ENCODE measurements at regions not wholly inside any gene's neighbourhood (a gene's known extent, or its start where the extent isn't known, plus 50 kb on each side); places are given as distances from the start of the nearest gene placed in this dataset.

DNA sequence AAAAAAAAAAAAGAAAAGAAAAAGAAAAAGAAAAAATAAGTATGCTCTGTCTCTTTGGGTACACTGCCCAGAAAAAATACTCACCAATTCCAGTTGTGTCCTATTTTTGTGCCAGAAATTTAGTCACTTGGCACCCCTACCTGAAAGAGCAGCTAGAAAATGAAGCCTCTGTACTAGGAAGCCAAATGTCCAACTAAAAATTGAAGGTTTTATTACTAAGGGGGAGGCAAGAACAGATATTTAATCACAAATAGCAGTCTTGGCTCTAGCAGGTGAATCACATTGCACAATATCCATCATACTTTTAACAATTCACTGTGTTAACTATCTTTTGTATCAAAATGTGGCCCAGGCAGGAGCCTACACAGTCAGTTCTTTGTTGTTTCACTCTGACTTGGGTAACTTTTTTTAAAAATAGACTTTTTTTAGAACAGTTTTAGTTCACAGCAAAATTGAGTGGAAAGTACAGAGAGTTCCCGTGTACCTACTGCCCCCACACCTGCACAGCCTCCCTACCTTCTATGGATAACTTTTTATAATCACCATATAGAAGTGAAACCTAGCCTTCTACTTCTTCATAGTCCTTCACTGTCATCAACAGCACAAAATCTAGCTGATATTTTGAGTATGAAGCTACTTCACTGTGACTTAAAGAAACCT is 87.1 kb upstream of the ATF7IP start:
- TF ChIP-seq, protein P1, sequence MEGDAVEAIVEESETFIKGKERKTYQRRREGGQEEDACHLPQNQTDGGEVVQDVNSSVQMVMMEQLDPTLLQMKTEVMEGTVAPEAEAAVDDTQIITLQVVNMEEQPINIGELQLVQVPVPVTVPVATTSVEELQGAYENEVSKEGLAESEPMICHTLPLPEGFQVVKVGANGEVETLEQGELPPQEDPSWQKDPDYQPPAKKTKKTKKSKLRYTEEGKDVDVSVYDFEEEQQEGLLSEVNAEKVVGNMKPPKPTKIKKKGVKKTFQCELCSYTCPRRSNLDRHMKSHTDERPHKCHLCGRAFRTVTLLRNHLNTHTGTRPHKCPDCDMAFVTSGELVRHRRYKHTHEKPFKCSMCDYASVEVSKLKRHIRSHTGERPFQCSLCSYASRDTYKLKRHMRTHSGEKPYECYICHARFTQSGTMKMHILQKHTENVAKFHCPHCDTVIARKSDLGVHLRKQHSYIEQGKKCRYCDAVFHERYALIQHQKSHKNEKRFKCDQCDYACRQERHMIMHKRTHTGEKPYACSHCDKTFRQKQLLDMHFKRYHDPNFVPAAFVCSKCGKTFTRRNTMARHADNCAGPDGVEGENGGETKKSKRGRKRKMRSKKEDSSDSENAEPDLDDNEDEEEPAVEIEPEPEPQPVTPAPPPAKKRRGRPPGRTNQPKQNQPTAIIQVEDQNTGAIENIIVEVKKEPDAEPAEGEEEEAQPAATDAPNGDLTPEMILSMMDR (conservative IDR thresholded peaks at IDR 0.05; ENCODE audit: low read depth, low read length) = no peak
- TF ChIP-seq EZH2 (IDR thresholded peaks at IDR 0.05; ENCODE audit: borderline replicate concordance, low read depth, low read length, poor library complexity, severe bottlenecking) = no peak

Data from A673 (cell line).